ENCODE measurements at regions not wholly inside any gene's neighbourhood (a gene's known extent, or its start where the extent isn't known, plus 50 kb on each side); places are given as distances from the start of the nearest gene placed in this dataset.
"Not testable (repeated sequence)": the region's sequence is repeated elsewhere in the genome, so short reads cannot be mapped to it uniquely, and the experiment has no call there.

GRCh38 chr20:53722515-53723036 is 128.9 kb upstream of the ZNF217 start:
- TF ChIP-seq, protein P1, sequence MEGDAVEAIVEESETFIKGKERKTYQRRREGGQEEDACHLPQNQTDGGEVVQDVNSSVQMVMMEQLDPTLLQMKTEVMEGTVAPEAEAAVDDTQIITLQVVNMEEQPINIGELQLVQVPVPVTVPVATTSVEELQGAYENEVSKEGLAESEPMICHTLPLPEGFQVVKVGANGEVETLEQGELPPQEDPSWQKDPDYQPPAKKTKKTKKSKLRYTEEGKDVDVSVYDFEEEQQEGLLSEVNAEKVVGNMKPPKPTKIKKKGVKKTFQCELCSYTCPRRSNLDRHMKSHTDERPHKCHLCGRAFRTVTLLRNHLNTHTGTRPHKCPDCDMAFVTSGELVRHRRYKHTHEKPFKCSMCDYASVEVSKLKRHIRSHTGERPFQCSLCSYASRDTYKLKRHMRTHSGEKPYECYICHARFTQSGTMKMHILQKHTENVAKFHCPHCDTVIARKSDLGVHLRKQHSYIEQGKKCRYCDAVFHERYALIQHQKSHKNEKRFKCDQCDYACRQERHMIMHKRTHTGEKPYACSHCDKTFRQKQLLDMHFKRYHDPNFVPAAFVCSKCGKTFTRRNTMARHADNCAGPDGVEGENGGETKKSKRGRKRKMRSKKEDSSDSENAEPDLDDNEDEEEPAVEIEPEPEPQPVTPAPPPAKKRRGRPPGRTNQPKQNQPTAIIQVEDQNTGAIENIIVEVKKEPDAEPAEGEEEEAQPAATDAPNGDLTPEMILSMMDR (IDR thresholded peaks at IDR 0.05; ENCODE audit: insufficient read depth, missing control alignments) = no peak
- FAIRE-seq (no peak), DNase-seq (ENCODE audit: insufficient read length, low spot score) (no peak)

GRCh38 chr20:53721445-53721963 is 127.9 kb upstream of the ZNF217 start:
- DNase-seq (ENCODE audit: insufficient read length, low spot score); FAIRE-seq: not testable (repeated sequence)

DNA sequence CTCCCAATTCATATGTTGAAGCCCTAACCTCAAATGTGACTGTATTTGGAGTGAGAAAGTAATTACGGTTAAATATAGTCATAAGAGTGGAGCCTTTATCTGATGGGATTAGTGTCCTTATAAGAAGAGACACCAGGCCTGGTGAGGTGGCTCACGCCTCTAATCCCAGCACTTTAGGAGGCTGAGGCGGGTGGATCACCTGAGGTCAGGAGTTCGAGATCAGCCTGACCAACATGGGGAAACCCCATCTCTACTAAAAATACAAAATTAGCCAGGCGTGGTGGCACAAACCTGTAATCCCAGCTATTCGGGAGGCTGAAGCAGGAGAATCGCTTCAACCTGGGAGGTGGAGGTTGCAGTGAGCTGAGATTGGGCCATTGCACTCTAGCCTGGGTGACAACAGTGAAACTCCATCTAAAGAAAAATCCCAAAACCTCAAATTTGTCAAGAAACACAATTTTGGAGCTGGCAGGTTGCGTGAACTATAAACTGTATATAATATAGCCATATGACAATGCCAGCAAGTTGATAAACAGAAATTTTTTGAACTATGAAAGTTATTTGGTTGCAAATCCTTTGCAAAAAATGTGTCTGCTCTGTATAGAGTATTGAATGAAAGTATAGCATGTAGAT is 125.6 kb upstream of the ZNF217 start:
- FAIRE-seq; DNase-seq (ENCODE audit: insufficient read length, low spot score): not testable (repeated sequence)

DNA sequence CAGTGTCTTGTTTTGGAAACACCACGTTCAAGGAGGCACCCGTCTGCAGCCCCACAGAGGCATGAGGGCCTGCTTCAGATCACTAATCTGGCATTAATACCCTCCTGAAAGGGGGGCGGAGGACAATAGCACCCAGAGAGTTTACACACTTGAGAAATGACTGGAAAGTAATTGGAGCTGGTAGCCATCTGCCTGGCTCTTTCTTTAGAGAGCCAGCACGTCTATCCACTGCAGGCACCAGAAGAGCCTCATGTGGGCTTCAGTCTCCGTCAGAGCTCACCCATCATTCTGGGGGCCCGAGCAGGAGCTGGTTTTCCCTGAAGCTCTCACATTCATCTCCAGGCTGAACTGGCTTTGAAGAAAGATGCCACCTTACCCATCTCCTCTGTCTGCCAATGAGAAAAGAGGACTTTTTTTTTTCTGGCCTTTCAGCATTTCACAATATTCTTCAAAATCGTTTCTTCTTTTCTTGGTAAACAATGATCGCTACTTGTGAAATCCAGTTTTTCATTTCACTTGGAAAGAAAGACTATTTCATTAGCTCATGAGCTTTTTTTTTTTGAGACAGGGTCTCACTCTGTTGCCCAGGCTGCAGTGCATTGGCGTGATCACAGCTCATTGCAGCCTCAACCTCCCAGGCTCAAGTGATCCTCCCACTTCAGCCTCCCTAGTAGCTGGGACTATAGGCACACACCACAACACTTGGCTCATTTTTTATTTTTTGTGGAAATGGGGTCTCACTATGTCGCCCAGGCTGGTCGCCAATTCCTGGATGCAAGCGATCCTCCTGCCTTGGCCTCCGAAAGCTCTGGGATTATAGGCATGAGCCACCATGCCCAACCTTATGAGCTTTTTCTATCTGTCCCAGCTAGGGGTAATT is 124.7 kb upstream of the ZNF217 start:
- DNase-seq (ENCODE audit: insufficient read length, low spot score) (no peak), FAIRE-seq (no peak)
- TF ChIP-seq, protein P1 (IDR thresholded peaks at IDR 0.05; ENCODE audit: insufficient read depth, missing control alignments) = no peak

- DNase-seq (ENCODE audit: insufficient read length, low spot score) (no peak), FAIRE-seq (no peak)
- TF ChIP-seq, protein P1 (IDR thresholded peaks at IDR 0.05; ENCODE audit: insufficient read depth, missing control alignments) = no peak
These were observed 122.8 kb upstream of the ZNF217 start for GRCh38 chr20:53716395-53716794.

GRCh38 chr20:53714524-53714923 is 120.9 kb upstream of the ZNF217 start:
- TF ChIP-seq, protein P1 (IDR thresholded peaks at IDR 0.05; ENCODE audit: insufficient read depth, missing control alignments) = no peak
- DNase-seq (ENCODE audit: insufficient read length, low spot score) (no peak), FAIRE-seq (no peak)

- no peak for FAIRE-seq
- DNase-seq (ENCODE audit: insufficient read length, low spot score) = no peak
These were observed 119.9 kb upstream of the ZNF217 start for GRCh38 chr20:53713328-53714056.

More at GRCh38 chr20:53713328-53714056, 119.9 kb upstream of the ZNF217 start:
- TF ChIP-seq, protein P1 (IDR thresholded peaks at IDR 0.05; ENCODE audit: insufficient read depth, missing control alignments) = no peak

All from D721Med (cell line).